HL-60 (cell line): ENCODE measurements at regions not wholly inside any gene's neighbourhood (a gene's known extent, or its start where the extent isn't known, plus 50 kb on each side); places are given as distances from the start of the nearest gene placed in this dataset.

ENCODE experiments used
- GABPA ChIP-seq: IDR thresholded peaks from 2 replicates; pipeline ENCODE4 v1.6.1; 2012; ENCODE audit warnings: low read depth
- TF ChIP-seq, protein P1 (sequence below): IDR thresholded peaks from one replicate; pipeline ENCODE4 v1.5.1; 2011; ENCODE audit warnings: low read length, control low read depth, inconsistent platforms; ENCODE audit not compliant: insufficient read depth

DNA sequence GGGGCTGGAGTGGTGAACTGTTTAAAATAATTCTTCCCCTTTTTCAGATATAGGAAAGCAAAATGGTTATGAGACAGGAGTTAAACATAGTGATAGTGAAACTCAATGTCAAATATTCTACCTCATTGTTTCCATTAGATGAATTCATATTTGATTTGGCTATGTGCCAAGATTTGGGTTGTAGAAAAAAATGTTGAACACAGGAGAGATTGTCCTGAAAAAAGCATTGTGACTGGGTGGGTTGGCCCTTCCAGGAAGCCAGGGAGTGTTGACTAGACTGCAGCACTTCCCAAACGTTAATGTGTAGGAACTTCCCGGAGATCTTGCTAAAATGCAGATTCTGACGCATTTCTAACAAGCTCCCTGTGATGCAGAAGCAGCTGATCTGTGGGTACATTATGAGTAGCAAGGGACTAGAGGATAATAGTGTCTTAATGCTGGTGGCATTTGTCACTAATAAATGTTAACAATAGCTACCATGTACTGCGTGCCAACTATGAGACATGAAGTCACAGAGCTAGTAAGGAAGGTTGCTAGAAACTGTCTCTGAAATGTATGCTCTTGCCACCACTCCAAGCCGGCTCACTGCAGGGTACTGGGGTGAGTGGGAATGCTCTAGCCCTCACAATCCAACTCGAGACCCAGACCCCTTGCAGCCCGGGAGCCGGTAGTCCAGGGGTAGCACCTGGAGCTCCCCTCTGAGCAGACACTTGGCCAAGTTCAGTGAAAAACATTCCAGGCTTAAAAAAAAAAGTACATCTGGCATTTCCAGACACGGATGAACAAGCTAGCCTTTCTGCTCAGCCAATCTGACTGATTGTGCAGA, 120.6 kb downstream of the CD47 start:
- TF ChIP-seq, protein P1, sequence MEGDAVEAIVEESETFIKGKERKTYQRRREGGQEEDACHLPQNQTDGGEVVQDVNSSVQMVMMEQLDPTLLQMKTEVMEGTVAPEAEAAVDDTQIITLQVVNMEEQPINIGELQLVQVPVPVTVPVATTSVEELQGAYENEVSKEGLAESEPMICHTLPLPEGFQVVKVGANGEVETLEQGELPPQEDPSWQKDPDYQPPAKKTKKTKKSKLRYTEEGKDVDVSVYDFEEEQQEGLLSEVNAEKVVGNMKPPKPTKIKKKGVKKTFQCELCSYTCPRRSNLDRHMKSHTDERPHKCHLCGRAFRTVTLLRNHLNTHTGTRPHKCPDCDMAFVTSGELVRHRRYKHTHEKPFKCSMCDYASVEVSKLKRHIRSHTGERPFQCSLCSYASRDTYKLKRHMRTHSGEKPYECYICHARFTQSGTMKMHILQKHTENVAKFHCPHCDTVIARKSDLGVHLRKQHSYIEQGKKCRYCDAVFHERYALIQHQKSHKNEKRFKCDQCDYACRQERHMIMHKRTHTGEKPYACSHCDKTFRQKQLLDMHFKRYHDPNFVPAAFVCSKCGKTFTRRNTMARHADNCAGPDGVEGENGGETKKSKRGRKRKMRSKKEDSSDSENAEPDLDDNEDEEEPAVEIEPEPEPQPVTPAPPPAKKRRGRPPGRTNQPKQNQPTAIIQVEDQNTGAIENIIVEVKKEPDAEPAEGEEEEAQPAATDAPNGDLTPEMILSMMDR, result no peak
- no peak for TF ChIP-seq GABPA
